Neural progenitor cell (in vitro differentiated cells): ENCODE measurements at regions not wholly inside any gene's neighbourhood (a gene's known extent, or its start where the extent isn't known, plus 50 kb on each side); places are given as distances from the start of the nearest gene placed in this dataset.

Experiments used
- EZH2 ChIP-seq: fragments of 200-600 bp; sonication (generic); IDR thresholded peaks from 2 replicates; pipeline ENCODE4 v1.6.1; 2017; ENCODE audit warnings: antibody characterized with exemption, mild to moderate bottlenecking, moderate library complexity
- EZH2phosphoT487 ChIP-seq: fragments of 200-600 bp; sonication (generic); IDR thresholded peaks from 2 replicates; pipeline ENCODE4 v1.6.1; 2017; ENCODE audit warnings: antibody characterized with exemption
- TF ChIP-seq, protein P1 (sequence below): fragments of 200-600 bp; sonication (generic); IDR thresholded peaks from 2 replicates; pipeline ENCODE4 v1.5.1; 2017; ENCODE audit warnings: antibody characterized with exemption, mild to moderate bottlenecking

DNA sequence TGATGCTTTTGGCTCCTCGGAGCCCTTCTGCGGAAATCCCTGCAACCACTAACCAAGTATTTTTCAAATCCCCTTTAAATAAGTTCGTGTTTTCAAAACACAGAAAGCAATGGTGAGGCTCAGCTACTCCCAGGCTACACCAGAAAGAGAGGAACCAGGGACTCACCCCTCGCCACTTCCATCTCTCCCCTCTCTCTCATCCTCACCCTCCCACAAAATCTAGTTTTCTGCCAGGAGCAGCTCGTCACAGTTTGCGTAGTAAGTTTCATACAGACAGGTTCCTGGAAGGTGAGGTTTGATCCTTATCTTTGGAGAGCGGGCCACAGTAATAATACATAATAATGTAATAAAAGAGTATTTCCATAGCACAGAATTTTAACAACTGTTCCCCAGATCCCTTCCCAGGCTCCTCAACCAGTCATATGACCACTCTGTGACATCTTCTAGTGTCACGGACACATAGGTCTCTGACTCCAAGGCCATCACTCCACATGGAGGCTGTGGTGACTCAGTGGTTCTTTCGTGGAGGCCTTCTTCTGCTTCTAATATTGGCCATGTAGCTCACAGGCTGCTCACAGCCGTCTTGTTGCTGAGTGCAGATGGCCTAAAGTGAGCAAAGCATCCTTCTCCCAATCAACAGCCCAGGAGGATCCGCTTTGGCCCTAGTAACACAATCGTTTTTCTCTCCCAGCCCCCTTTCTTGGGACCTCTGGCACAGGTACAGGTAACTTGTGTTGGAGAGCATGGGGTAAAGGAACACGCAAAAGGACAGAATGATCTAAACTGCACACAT, 295.7 kb downstream of the CDC5L start:
- TF ChIP-seq, protein P1, sequence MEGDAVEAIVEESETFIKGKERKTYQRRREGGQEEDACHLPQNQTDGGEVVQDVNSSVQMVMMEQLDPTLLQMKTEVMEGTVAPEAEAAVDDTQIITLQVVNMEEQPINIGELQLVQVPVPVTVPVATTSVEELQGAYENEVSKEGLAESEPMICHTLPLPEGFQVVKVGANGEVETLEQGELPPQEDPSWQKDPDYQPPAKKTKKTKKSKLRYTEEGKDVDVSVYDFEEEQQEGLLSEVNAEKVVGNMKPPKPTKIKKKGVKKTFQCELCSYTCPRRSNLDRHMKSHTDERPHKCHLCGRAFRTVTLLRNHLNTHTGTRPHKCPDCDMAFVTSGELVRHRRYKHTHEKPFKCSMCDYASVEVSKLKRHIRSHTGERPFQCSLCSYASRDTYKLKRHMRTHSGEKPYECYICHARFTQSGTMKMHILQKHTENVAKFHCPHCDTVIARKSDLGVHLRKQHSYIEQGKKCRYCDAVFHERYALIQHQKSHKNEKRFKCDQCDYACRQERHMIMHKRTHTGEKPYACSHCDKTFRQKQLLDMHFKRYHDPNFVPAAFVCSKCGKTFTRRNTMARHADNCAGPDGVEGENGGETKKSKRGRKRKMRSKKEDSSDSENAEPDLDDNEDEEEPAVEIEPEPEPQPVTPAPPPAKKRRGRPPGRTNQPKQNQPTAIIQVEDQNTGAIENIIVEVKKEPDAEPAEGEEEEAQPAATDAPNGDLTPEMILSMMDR = no peak
- TF ChIP-seq EZH2 (no peak), EZH2phosphoT487 (no peak)
